ENCODE measurements at regions not wholly inside any gene's neighbourhood (a gene's known extent, or its start where the extent isn't known, plus 50 kb on each side); places are given as distances from the start of the nearest gene placed in this dataset.

GRCh38 chr3:153619268-153619667, 457.2 kb downstream of the RAP2B start:
- H4K91ac ChIP-seq (ENCODE audit: low read depth, low read length), result no peak overlapping the region
- no peak overlapping the region for H3K9ac ChIP-seq (ENCODE audit: low read length)
- no peak overlapping the region for H2AFZ ChIP-seq (ENCODE audit: insufficient read depth, low read length, poor library complexity)
- no peaks in the 10 kb centered on the region for H3K79me2 ChIP-seq (ENCODE audit: control insufficient read depth, insufficient read depth, low read length, poor library complexity)
- WGBS (ENCODE audit: extremely low coverage, insufficient coverage, insufficient read length), result no CpG with 5 or more reads among the region's 2 CpGs
- DNase-seq, result no peak
- no peak overlapping the region for H3K14ac ChIP-seq (ENCODE audit: low read length)
- H3K27ac ChIP-seq (ENCODE audit: low read depth, low read length), result no peak overlapping the region
- no peaks in the 10 kb centered on the region for H3K27me3 ChIP-seq (ENCODE audit: insufficient read depth, low read length)
- no peak overlapping the region for H3K4me3 ChIP-seq (ENCODE audit: low read depth, low read length)
- H3K23ac ChIP-seq (ENCODE audit: low read length), result no peak overlapping the region
- H2BK12ac ChIP-seq (ENCODE audit: low read length), result no peak overlapping the region
- no peak overlapping the region for H4K8ac ChIP-seq (ENCODE audit: low read depth, low read length)
- no peak overlapping the region for H2AK5ac ChIP-seq (ENCODE audit: low read length)
- no peak overlapping the region for H3K4me2 ChIP-seq (ENCODE audit: low read length)
- no peaks in the 10 kb centered on the region for H3K4me1 ChIP-seq (ENCODE audit: control insufficient read depth in 1 of 2, insufficient read depth in 2 of 2, low read length in 2 of 2)
- H3K18ac ChIP-seq (ENCODE audit: low read length), result no peak overlapping the region
- no peaks in the 10 kb centered on the region for H3K79me1 ChIP-seq (ENCODE audit: low read length)
- H3K36me3 ChIP-seq (ENCODE audit: control insufficient read depth in 1 of 2, insufficient read depth in 2 of 2, low read length in 2 of 2), result no peaks in the 10 kb centered on the region
- no peak overlapping the region for H3K4ac ChIP-seq (ENCODE audit: low read depth, low read length)
- no peak overlapping the region for H2BK5ac ChIP-seq (ENCODE audit: low read depth, low read length, poor library complexity)
- H3K9me3 ChIP-seq (ENCODE audit: insufficient read depth, low read depth, low read length), result no peaks in the 10 kb centered on the region
- no peak overlapping the region for H4K12ac ChIP-seq (ENCODE audit: low read depth, low read length)
- H2BK120ac ChIP-seq (ENCODE audit: insufficient read depth, low read length, poor library complexity), result no peak overlapping the region

- H3K18ac ChIP-seq (ENCODE audit: low read length), result no peak overlapping the region
- H3K4me3 ChIP-seq (ENCODE audit: low read depth, low read length), result no peak overlapping the region
- no peak overlapping the region for H4K8ac ChIP-seq (ENCODE audit: low read depth, low read length)
- H3K36me3 ChIP-seq (ENCODE audit: control insufficient read depth in 1 of 2, insufficient read depth in 2 of 2, low read length in 2 of 2), result no peaks in the 10 kb centered on the region
- H3K4ac ChIP-seq (ENCODE audit: low read depth, low read length), result no peak overlapping the region
- H2AFZ ChIP-seq (ENCODE audit: insufficient read depth, low read length, poor library complexity), result no peak overlapping the region
- no peak overlapping the region for H3K23ac ChIP-seq (ENCODE audit: low read length)
- no peak overlapping the region for H3K27ac ChIP-seq (ENCODE audit: low read depth, low read length)
- no peaks in the 10 kb centered on the region for H3K79me1 ChIP-seq (ENCODE audit: low read length)
- H3K4me2 ChIP-seq (ENCODE audit: low read length), result no peak overlapping the region
- H3K79me2 ChIP-seq (ENCODE audit: control insufficient read depth, insufficient read depth, low read length, poor library complexity), result no peaks in the 10 kb centered on the region
- H4K12ac ChIP-seq (ENCODE audit: low read depth, low read length), result no peak overlapping the region
- H3K9me3 ChIP-seq (ENCODE audit: insufficient read depth, low read depth, low read length), result no peaks in the 10 kb centered on the region
- WGBS (ENCODE audit: extremely low coverage, insufficient coverage, insufficient read length), result no CpG with 5 or more reads among the region's 2 CpGs
- no peak overlapping the region for H3K9ac ChIP-seq (ENCODE audit: low read length)
- no peaks in the 10 kb centered on the region for H3K27me3 ChIP-seq (ENCODE audit: insufficient read depth, low read length)
- H2BK12ac ChIP-seq (ENCODE audit: low read length), result no peak overlapping the region
- no peak for DNase-seq
- no peak overlapping the region for H4K91ac ChIP-seq (ENCODE audit: low read depth, low read length)
- H2BK120ac ChIP-seq (ENCODE audit: insufficient read depth, low read length, poor library complexity), result no peak overlapping the region
- no peaks in the 10 kb centered on the region for H3K4me1 ChIP-seq (ENCODE audit: control insufficient read depth in 1 of 2, insufficient read depth in 2 of 2, low read length in 2 of 2)
- no peak overlapping the region for H3K14ac ChIP-seq (ENCODE audit: low read length)
- no peak overlapping the region for H2AK5ac ChIP-seq (ENCODE audit: low read length)
- no peak overlapping the region for H2BK5ac ChIP-seq (ENCODE audit: low read depth, low read length, poor library complexity)
These were observed 459.9 kb downstream of the RAP2B start for GRCh38 chr3:153621953-153622352.

GRCh38 chr3:153623834-153624233, 461.8 kb downstream of the RAP2B start:
- no CpG with 5 or more reads among the region's 1 CpG for WGBS (ENCODE audit: extremely low coverage, insufficient coverage, insufficient read length)
- no peak overlapping the region for H3K4me2 ChIP-seq (ENCODE audit: low read length)

GRCh38 chr3:153624310-153625030, 462.4 kb downstream of the RAP2B start:
- H3K14ac ChIP-seq (ENCODE audit: low read length), result no peak overlapping the region
- no peak overlapping the region for H3K4ac ChIP-seq (ENCODE audit: low read depth, low read length)
- DNase-seq, result no peak
- H2BK12ac ChIP-seq (ENCODE audit: low read length), result no peak overlapping the region
- H3K23ac ChIP-seq (ENCODE audit: low read length), result no peak overlapping the region
- H3K4me2 ChIP-seq (ENCODE audit: low read length), result no peak overlapping the region
- H4K8ac ChIP-seq (ENCODE audit: low read depth, low read length), result no peak overlapping the region
- H3K18ac ChIP-seq (ENCODE audit: low read length), result no peak overlapping the region
- H3K4me3 ChIP-seq (ENCODE audit: low read depth, low read length), result no peak overlapping the region
- H3K79me1 ChIP-seq (ENCODE audit: low read length), result no peaks in the 10 kb centered on the region
- H2AFZ ChIP-seq (ENCODE audit: insufficient read depth, low read length, poor library complexity), result no peak overlapping the region
- H2BK120ac ChIP-seq (ENCODE audit: insufficient read depth, low read length, poor library complexity), result no peak overlapping the region
- H4K12ac ChIP-seq (ENCODE audit: low read depth, low read length), result no peak overlapping the region
- no peak overlapping the region for H2AK5ac ChIP-seq (ENCODE audit: low read length)
- H3K4me1 ChIP-seq (ENCODE audit: control insufficient read depth in 1 of 2, insufficient read depth in 2 of 2, low read length in 2 of 2), result no peaks in the 10 kb centered on the region
- no peaks in the 10 kb centered on the region for H3K79me2 ChIP-seq (ENCODE audit: control insufficient read depth, insufficient read depth, low read length, poor library complexity)
- H2BK5ac ChIP-seq (ENCODE audit: low read depth, low read length, poor library complexity), result no peak overlapping the region
- no peak overlapping the region for H3K9ac ChIP-seq (ENCODE audit: low read length)
- no peaks in the 10 kb centered on the region for H3K27me3 ChIP-seq (ENCODE audit: insufficient read depth, low read length)
- no peak overlapping the region for H4K91ac ChIP-seq (ENCODE audit: low read depth, low read length)
- no CpG with 5 or more reads among the region's 6 CpGs for WGBS (ENCODE audit: extremely low coverage, insufficient coverage, insufficient read length)
- no peaks in the 10 kb centered on the region for H3K9me3 ChIP-seq (ENCODE audit: insufficient read depth, low read depth, low read length)
- no peaks in the 10 kb centered on the region for H3K36me3 ChIP-seq (ENCODE audit: control insufficient read depth in 1 of 2, insufficient read depth in 2 of 2, low read length in 2 of 2)
- H3K27ac ChIP-seq (ENCODE audit: low read depth, low read length), result no peak overlapping the region

More at GRCh38 chr3:153623834-153624233, 461.8 kb downstream of the RAP2B start:
- no peak overlapping the region for H2AK5ac ChIP-seq (ENCODE audit: low read length)
- no peak overlapping the region for H4K91ac ChIP-seq (ENCODE audit: low read depth, low read length)
- no peak overlapping the region for H2BK120ac ChIP-seq (ENCODE audit: insufficient read depth, low read length, poor library complexity)
- no peak overlapping the region for H3K4me3 ChIP-seq (ENCODE audit: low read depth, low read length)
- no peak overlapping the region for H3K23ac ChIP-seq (ENCODE audit: low read length)
- H3K4ac ChIP-seq (ENCODE audit: low read depth, low read length), result no peak overlapping the region
- no peak overlapping the region for H3K18ac ChIP-seq (ENCODE audit: low read length)
- DNase-seq, result no peak
- no peaks in the 10 kb centered on the region for H3K36me3 ChIP-seq (ENCODE audit: control insufficient read depth in 1 of 2, insufficient read depth in 2 of 2, low read length in 2 of 2)
- no peak overlapping the region for H3K27ac ChIP-seq (ENCODE audit: low read depth, low read length)
- no peak overlapping the region for H4K8ac ChIP-seq (ENCODE audit: low read depth, low read length)
- H3K27me3 ChIP-seq (ENCODE audit: insufficient read depth, low read length), result no peaks in the 10 kb centered on the region
- H3K9ac ChIP-seq (ENCODE audit: low read length), result no peak overlapping the region
- no peak overlapping the region for H3K14ac ChIP-seq (ENCODE audit: low read length)
- no peak overlapping the region for H2BK5ac ChIP-seq (ENCODE audit: low read depth, low read length, poor library complexity)
- H4K12ac ChIP-seq (ENCODE audit: low read depth, low read length), result no peak overlapping the region
- no peaks in the 10 kb centered on the region for H3K9me3 ChIP-seq (ENCODE audit: insufficient read depth, low read depth, low read length)
- no peaks in the 10 kb centered on the region for H3K79me1 ChIP-seq (ENCODE audit: low read length)
- no peaks in the 10 kb centered on the region for H3K4me1 ChIP-seq (ENCODE audit: control insufficient read depth in 1 of 2, insufficient read depth in 2 of 2, low read length in 2 of 2)
- no peaks in the 10 kb centered on the region for H3K79me2 ChIP-seq (ENCODE audit: control insufficient read depth, insufficient read depth, low read length, poor library complexity)
- H2BK12ac ChIP-seq (ENCODE audit: low read length), result no peak overlapping the region
- H2AFZ ChIP-seq (ENCODE audit: insufficient read depth, low read length, poor library complexity), result no peak overlapping the region

All from trophoblast cell (in vitro differentiated cells and primary cell).